Endothelial cell (in vitro differentiated cells): ENCODE measurements at regions not wholly inside any gene's neighbourhood (a gene's known extent, or its start where the extent isn't known, plus 50 kb on each side); places are given as distances from the start of the nearest gene placed in this dataset.

ENCODE experiments used
- DNase-seq: peaks from one replicate; pipeline ENCODE4 v3.0.0; 2021; ENCODE audit warnings: low spot score
- H3K27ac Mint-ChIP-seq: one replicate; pipeline ENCODE4 v1.8.0; 2021; ENCODE audit warnings: mixed read lengths, inconsistent platforms; ENCODE audit not compliant: unreplicated experiment
- H3K27me3 Mint-ChIP-seq: one replicate; pipeline ENCODE4 v1.8.0; 2021; ENCODE audit warnings: mild to moderate bottlenecking, moderate library complexity, mixed read lengths, inconsistent platforms; ENCODE audit not compliant: unreplicated experiment
- H3K36me3 Mint-ChIP-seq: one replicate; pipeline ENCODE4 v1.8.0; 2021; ENCODE audit warnings: mild to moderate bottlenecking, low read depth, mixed read lengths, inconsistent platforms; ENCODE audit not compliant: unreplicated experiment
- H3K4me1 Mint-ChIP-seq: one replicate; pipeline ENCODE4 v1.8.0; 2021; ENCODE audit warnings: mild to moderate bottlenecking, mixed read lengths, inconsistent platforms; ENCODE audit not compliant: unreplicated experiment
- H3K4me3 Mint-ChIP-seq: one replicate; pipeline ENCODE4 v1.8.0; 2021; ENCODE audit warnings: mild to moderate bottlenecking, mixed read lengths, inconsistent platforms; ENCODE audit not compliant: unreplicated experiment
- H3K9me3 Mint-ChIP-seq: one replicate; pipeline ENCODE4 v1.8.0; 2021; ENCODE audit warnings: mixed read lengths, inconsistent platforms; ENCODE audit not compliant: unreplicated experiment
- CTCF ChIP-seq: fragments of 200-600 bp; sonication (generic); IDR thresholded peaks from one replicate; pipeline ENCODE4 v1.5.0; 2021; ENCODE audit warnings: antibody characterized with exemption; ENCODE audit not compliant: unreplicated experiment

GRCh38 chr20:40856653-40857052 is 167.6 kb upstream of the MAFB start:
- no peaks in the 10 kb centered on the region for H3K36me3 Mint-ChIP-seq
- no peak for TF ChIP-seq CTCF
- no peak overlapping the region for H3K27ac Mint-ChIP-seq
- H3K27me3 Mint-ChIP-seq = no peaks in the 10 kb centered on the region
- H3K4me3 Mint-ChIP-seq = no peak overlapping the region
- peaks cover 13% of the 10 kb centered on the region for H3K4me1 Mint-ChIP-seq
- no peak for DNase-seq
- H3K9me3 Mint-ChIP-seq = no peaks in the 10 kb centered on the region

- H3K4me1 Mint-ChIP-seq = peaks cover 5% of the 10 kb centered on the region
- H3K9me3 Mint-ChIP-seq = no peaks in the 10 kb centered on the region
- H3K27me3 Mint-ChIP-seq = peaks cover 5% of the 10 kb centered on the region
- TF ChIP-seq CTCF = no peak
- no peak overlapping the region for H3K27ac Mint-ChIP-seq
- H3K36me3 Mint-ChIP-seq = no peaks in the 10 kb centered on the region
- no peak overlapping the region for H3K4me3 Mint-ChIP-seq
- DNase-seq = no peak
Measured at GRCh38 chr20:40860487-40860902, 168.1 kb upstream of the TOP1 start.

GRCh38 chr20:40861427-40862008 is 167.1 kb upstream of the TOP1 start:
- H3K4me1 Mint-ChIP-seq = peaks cover 5% of the 10 kb centered on the region
- TF ChIP-seq CTCF = no peak
- peaks cover 5% of the 10 kb centered on the region for H3K27me3 Mint-ChIP-seq
- H3K4me3 Mint-ChIP-seq = no peak overlapping the region
- no peaks in the 10 kb centered on the region for H3K9me3 Mint-ChIP-seq
- H3K27ac Mint-ChIP-seq = no peak overlapping the region
- DNase-seq = no peak
- no peaks in the 10 kb centered on the region for H3K36me3 Mint-ChIP-seq

- no peaks in the 10 kb centered on the region for H3K9me3 Mint-ChIP-seq
- no peak for TF ChIP-seq CTCF
- no peaks in the 10 kb centered on the region for H3K4me1 Mint-ChIP-seq
- H3K27ac Mint-ChIP-seq = no peak overlapping the region
- H3K27me3 Mint-ChIP-seq = peaks cover 6% of the 10 kb centered on the region
- no peaks in the 10 kb centered on the region for H3K36me3 Mint-ChIP-seq
- DNase-seq = no peak
- H3K4me3 Mint-ChIP-seq = no peak overlapping the region
Measured at GRCh38 chr20:40863355-40863919, 165.2 kb upstream of the TOP1 start.

- H3K27me3 Mint-ChIP-seq = peaks cover 7% of the 10 kb centered on the region
- no peak overlapping the region for H3K4me3 Mint-ChIP-seq
- no peak overlapping the region for H3K27ac Mint-ChIP-seq
- no peak for DNase-seq
- H3K36me3 Mint-ChIP-seq = no peaks in the 10 kb centered on the region
- no peaks in the 10 kb centered on the region for H3K9me3 Mint-ChIP-seq
- no peak for TF ChIP-seq CTCF
- H3K4me1 Mint-ChIP-seq = no peaks in the 10 kb centered on the region
Measured at GRCh38 chr20:40864470-40864869, 164.2 kb upstream of the TOP1 start.
